GM12878 (cell line): ENCODE measurements at regions not wholly inside any gene's neighbourhood (a gene's known extent, or its start where the extent isn't known, plus 50 kb on each side); places are given as distances from the start of the nearest gene placed in this dataset.

Experiments used
- ATAC-seq: fragments of 200-7000 bp; cut with Tn5 transposase; 3 replicates; pipeline ENCODE4 v1.9.1; 2020; ENCODE audit warnings: mild to moderate bottlenecking, moderate library complexity
- BruUV-seq: library from RNA; stranded (reverse); fragments of 400-500 nt; replicated peaks from 2 replicates; lab custom pipeline; 2021; lab: Mats Ljungman, UMichigan
- CTCF ChIA-PET: fragments of 300-600 bp; sonication (Branson Sonifier 250); formaldehyde crosslinking; extraction: SDS; loops from one replicate; lab custom pipeline; 2021; ENCODE audit warnings: inconsistent platforms; lab: Yijun Ruan, JAX
- POLR2A ChIA-PET: fragments of 350-600 bp; formaldehyde crosslinking; extraction: SDS; loops from one replicate; lab custom pipeline; 2021; ENCODE audit warnings: inconsistent platforms; lab: Charles Lee
- RAD21 ChIA-PET: fragments of 300-600 bp; sonication (Branson Sonifier 250); formaldehyde crosslinking; loops from one replicate; lab custom pipeline; 2023; ENCODE audit warnings: antibody characterized with exemption; ENCODE audit not compliant: unreplicated experiment; lab: Charles Lee
- SMC1A ChIA-PET: fragments of 300-600 bp; sonication (Branson Sonifier 250); formaldehyde crosslinking; loops from one replicate; lab custom pipeline; 2023; ENCODE audit not compliant: unreplicated experiment, uncharacterized antibody; lab: Charles Lee
- DNase-seq: peaks from one replicate; pipeline ENCODE4 v3.0.0-alpha.2; 2011; ENCODE audit warnings: low read depth, low spot score
- FAIRE-seq: peaks from 3 replicates; lab custom pipeline; 2011; peaks lifted over from hg19 to GRCh38; lab: Jason Lieb, UNC
- H2AFZ ChIP-seq: 2 replicates; pipeline ENCODE4 v1.6.0; 2011; ENCODE audit warnings: low read depth, low read length, control low read depth; ENCODE audit not compliant: control insufficient read depth
- H3K27ac ChIP-seq: 2 replicates; pipeline ENCODE4 v1.5.1; 2011; ENCODE audit warnings: control low read depth; ENCODE audit not compliant: control insufficient read depth, insufficient read depth
- H3K27me3 ChIP-seq, 2 experiments: replicated peaks in 1 of 2; 2 replicates each; pipeline versions ENCODE4 v1.6.0 to v1.6.1; 2011; ENCODE audit warnings: low read length in 1 of 2; ENCODE audit not compliant: control insufficient read depth in 2 of 2, insufficient read depth in 2 of 2
- H3K36me3 ChIP-seq, 2 experiments: 2 replicates each; pipeline ENCODE4 v1.5.1; 2011; ENCODE audit warnings: low read length in 1 of 2; ENCODE audit not compliant: control insufficient read depth in 2 of 2, insufficient read depth in 2 of 2
- H3K4me1 ChIP-seq: 2 replicates; pipeline ENCODE4 v1.6.1; 2011; ENCODE audit warnings: mild to moderate bottlenecking, low read length, moderate library complexity, mixed read lengths; ENCODE audit not compliant: control insufficient read depth, insufficient read depth
- H3K4me2 ChIP-seq: 2 replicates; pipeline ENCODE4 v1.6.0; 2011; ENCODE audit warnings: control low read depth; ENCODE audit not compliant: control insufficient read depth, insufficient read depth
- H3K4me3 ChIP-seq: fragments of 200-600 bp; sonication (generic); 2 replicates; pipeline ENCODE4 v1.5.1; 2016
- H3K79me2 ChIP-seq: 2 replicates; pipeline ENCODE4 v1.6.0; 2011; ENCODE audit warnings: low read length; ENCODE audit not compliant: control insufficient read depth, insufficient read depth
- H3K9ac ChIP-seq: 2 replicates; pipeline ENCODE4 v1.8.0; 2011; ENCODE audit warnings: low read length, control low read depth, mixed read lengths; ENCODE audit not compliant: control insufficient read depth, insufficient read depth
- H3K9me3 ChIP-seq: replicated peaks from 3 replicates; pipeline ENCODE4 v1.5.1; 2011; ENCODE audit warnings: mild to moderate bottlenecking, low read length; ENCODE audit not compliant: control insufficient read depth, insufficient read depth
- H4K20me1 ChIP-seq: 2 replicates; pipeline ENCODE4 v1.6.0; 2011; ENCODE audit not compliant: control insufficient read depth, insufficient read depth
- BACH1 ChIP-seq: fragments of 450-650 bp; IDR thresholded peaks from 2 replicates; pipeline ENCODE4 v1.6.1; 2017; ENCODE audit warnings: mild to moderate bottlenecking, borderline replicate concordance
- BHLHE40 ChIP-seq, 2 experiments: fragments of 450-650 bp in 1 of 2; IDR thresholded peaks; 2 replicates each; pipeline ENCODE4 v1.6.1; 2011 to 2017; ENCODE audit warnings: low read depth in 2 of 2, borderline replicate concordance in 1 of 2, improper control_type of control experiment in 1 of 2, low read length in 1 of 2, mild to moderate bottlenecking in 1 of 2
- BRCA1 ChIP-seq: IDR thresholded peaks from 2 replicates; pipeline ENCODE4 v1.6.1; 2011; ENCODE audit warnings: low read depth, low read length, improper control_type of control experiment
- EGR1 ChIP-seq, 2 experiments: IDR thresholded peaks; 1 replicate in 1 of 2; 2 replicates in 1 of 2; pipeline ENCODE4 v1.6.1; 2011 to 2012; ENCODE audit warnings: low read depth in 2 of 2, low read length in 2 of 2, borderline replicate concordance in 1 of 2, mild to moderate bottlenecking in 1 of 2, moderate library complexity in 1 of 2
- NFIC ChIP-seq: IDR thresholded peaks from 2 replicates; pipeline ENCODE4 v1.6.1; 2012; ENCODE audit warnings: low read depth, mild to moderate bottlenecking, inconsistent platforms, low read length, moderate library complexity
- NFXL1 ChIP-seq: fragments of 450-650 bp; IDR thresholded peaks from 2 replicates; pipeline ENCODE4 v1.6.1; 2017; ENCODE audit warnings: antibody characterized with exemption, mild to moderate bottlenecking, borderline replicate concordance
- NR2F1 ChIP-seq: fragments of 450-650 bp; conservative IDR thresholded peaks from 2 replicates; pipeline ENCODE4 v1.6.1; 2017; ENCODE audit warnings: mild to moderate bottlenecking
- SMAD5 ChIP-seq: IDR thresholded peaks from 2 replicates; pipeline ENCODE4 v1.6.1; 2016; ENCODE audit warnings: antibody characterized with exemption, low read depth
- TCF12 ChIP-seq: IDR thresholded peaks from 2 replicates; pipeline ENCODE4 v1.6.1; 2011; ENCODE audit warnings: low read depth, mild to moderate bottlenecking, low read length
- WRNIP1 ChIP-seq: IDR thresholded peaks from 2 replicates; pipeline ENCODE4 v1.6.1; 2011; ENCODE audit warnings: low read depth, low read length, improper control_type of control experiment, borderline replicate concordance
- WGBS: methylation state at CpG from one replicate; pipeline ENCODE4 v1.1.6; 2016; ENCODE audit warnings: low lambda C conversion rate; ENCODE audit not compliant: insufficient replicate concordance, insufficient coverage; ENCODE audit errors: missing lambda C conversion rate; 5-methylcytosine and 5-hydroxymethylcytosine counted together
- in situ Hi-C: fragments of 300-500 bp; cut with MboI; formaldehyde crosslinking; loops from 9 replicates; pipeline ENCODE4 v1.14.3; 2018; ENCODE audit warnings: mixed read lengths
- intact Hi-C: fragments of 100-400 bp; cut with micrococcal nuclease; formaldehyde crosslinking; loops from one replicate; pipeline ENCODE4 v1.14.2; 2022; ENCODE audit not compliant: unreplicated experiment

- TF ChIP-seq EGR1 (IDR thresholded peaks at IDR 0.05; ENCODE audit: borderline replicate concordance in 1 of 2, low read depth in 2 of 2, low read length in 2 of 2) (no peak), NR2F1 (no peak), NFIC (no peak), WRNIP1 (no peak)
Observed at GRCh38 chr11:116543099-116543498, 229.7 kb downstream of the BUD13 start (continued).

DNA sequence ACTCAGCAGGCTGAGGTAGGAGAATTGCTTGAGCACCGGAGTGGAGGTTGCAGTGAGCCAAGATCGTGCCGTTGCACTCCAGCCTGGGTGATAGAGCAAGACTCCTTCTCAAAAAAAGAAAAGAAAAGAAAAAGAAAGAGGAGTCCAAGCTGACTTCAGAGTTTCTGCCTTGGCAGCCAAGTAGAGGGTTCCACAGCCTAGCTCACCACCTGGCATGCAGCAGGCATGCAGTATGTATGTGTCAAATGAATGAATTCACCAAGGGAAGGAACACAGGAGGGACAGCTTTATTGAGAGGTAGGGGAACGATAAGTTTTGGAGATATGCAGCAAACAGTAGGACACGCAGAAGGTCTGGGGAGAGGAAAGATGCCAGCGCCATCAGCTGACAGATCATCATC, 230.4 kb downstream of the BUD13 start:
- RAD21 ChIA-PET = no interaction called here
- in situ Hi-C loops (no loop called here), intact Hi-C loops (no loop called here)
- no peak overlapping the region for H2AFZ ChIP-seq
- CTCF ChIA-PET = no interaction called here
- WGBS = 14% methylated on average over 6 of the region's 6 CpGs
- H3K4me1 ChIP-seq = no peaks in the 10 kb centered on the region
- H3K9me3 ChIP-seq = no peaks in the 10 kb centered on the region
- H3K27ac ChIP-seq = no peak overlapping the region
- BruUV-seq = no TSS peak
- SMC1A ChIA-PET = no interaction called here
- peaks cover 6% of the 10 kb centered on the region in 2 experiments for H3K27me3 ChIP-seq
- H3K4me2 ChIP-seq = no peak overlapping the region
- FAIRE-seq = no peak
- H3K4me3 ChIP-seq = no peak overlapping the region
- H3K36me3 ChIP-seq = no peaks in the 10 kb centered on the region
- no peaks in the 10 kb centered on the region for H3K79me2 ChIP-seq
- ATAC-seq = no peak
- DNase-seq = no peak
- TF ChIP-seq BHLHE40 (IDR thresholded peaks at IDR 0.05; ENCODE audit: borderline replicate concordance in 1 of 2, low read depth in 2 of 2, low read length in 1 of 2) (no peak), BRCA1 (no peak), SMAD5 (no peak)
- H3K9ac ChIP-seq = no peak overlapping the region
- no peaks in the 10 kb centered on the region for H4K20me1 ChIP-seq
- POLR2A ChIA-PET = no interaction called here

GRCh38 chr11:116541460-116541859, 231.3 kb downstream of the BUD13 start:
- BruUV-seq = no TSS peak
- no peak for FAIRE-seq
- SMC1A ChIA-PET = no interaction called here
- CTCF ChIA-PET = no interaction called here
- POLR2A ChIA-PET = no interaction called here
- intact Hi-C loops = no loop called here
- TF ChIP-seq TCF12 (no peak), NFXL1 (no peak), BHLHE40 (IDR thresholded peaks at IDR 0.05; ENCODE audit: borderline replicate concordance in 1 of 2, low read depth in 2 of 2, low read length in 1 of 2) (no peak), BACH1 (no peak)
- in situ Hi-C loops = no loop called here
- no peak for ATAC-seq
- WGBS = 25% methylated on average over 1 of the region's 1 CpG
- RAD21 ChIA-PET = no interaction called here
- H3K36me3 ChIP-seq = no peaks in the 10 kb centered on the region
- no peak overlapping the region for H3K4me3 ChIP-seq
- no peak for DNase-seq
- H3K27ac ChIP-seq = no peak overlapping the region
- no peak overlapping the region for H2AFZ ChIP-seq
- peaks cover 4 to 6% of the 10 kb centered on the region in 2 experiments for H3K27me3 ChIP-seq
- H3K9me3 ChIP-seq = no peaks in the 10 kb centered on the region
- no peak overlapping the region for H3K9ac ChIP-seq
- no peaks in the 10 kb centered on the region for H3K4me1 ChIP-seq
- no peaks in the 10 kb centered on the region for H4K20me1 ChIP-seq
- no peak overlapping the region for H3K4me2 ChIP-seq
- H3K79me2 ChIP-seq = no peaks in the 10 kb centered on the region
